Upper lobe of left lung (tissue), 4 donors: ENCODE measurements at regions not wholly inside any gene's neighbourhood (a gene's known extent, or its start where the extent isn't known, plus 50 kb on each side); places are given as distances from the start of the nearest gene placed in this dataset.

ENCODE experiments used
- CTCF ChIP-seq, 6 experiments: fragments of 450-650 bp in 4 of 6; fragments of 200-600 bp in 2 of 6; sonication (generic) in 2 of 6; IDR thresholded peaks; one replicate each; pipeline ENCODE4 v1.5.1; 2016 to 2019; ENCODE audit warnings: antibody characterized with exemption in 6 of 6
- EP300 ChIP-seq, 4 donors: sonication (generic); formaldehyde crosslinking; IDR thresholded peaks; one replicate each; pipeline ENCODE4 v1.5.1; 2017; ENCODE audit warnings: antibody characterized with exemption in 4 of 4, control low read depth in 2 of 4
- POLR2A ChIP-seq, 4 donors: fragments of 450-650 bp; IDR thresholded peaks; one replicate each; pipeline ENCODE4 v1.5.1; 2016 to 2017; ENCODE audit warnings: antibody characterized with exemption in 4 of 4, mild to moderate bottlenecking in 2 of 4
- POLR2AphosphoS5 ChIP-seq, 2 donors: sonication (generic); formaldehyde crosslinking; IDR thresholded peaks; one replicate each; pipeline ENCODE4 v1.5.1; 2017; ENCODE audit warnings: antibody characterized with exemption in 2 of 2

DNA sequence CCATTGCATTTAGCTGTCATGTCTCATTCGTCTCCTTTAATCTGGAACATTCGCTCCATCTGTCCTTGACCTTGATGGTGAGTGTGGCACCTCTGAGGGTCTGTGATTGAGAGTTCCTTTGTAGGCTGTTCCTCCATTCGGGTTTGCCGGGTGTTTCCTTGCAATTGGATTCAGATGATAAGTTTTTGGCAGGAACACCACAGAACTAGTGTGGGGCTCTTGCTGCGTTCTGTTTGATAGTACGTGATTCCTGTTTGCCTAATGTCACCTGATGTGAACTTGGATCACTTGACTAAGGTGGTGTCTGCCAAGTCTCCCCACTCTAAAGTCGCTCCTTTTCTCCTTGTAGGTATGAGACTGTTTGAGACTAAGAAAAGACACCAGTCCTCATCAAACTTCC lies 109.7 kb upstream of the TMEM45B start:
- TF ChIP-seq EP300 (IDR thresholded peaks at IDR 0.05) (no peak), CTCF (IDR thresholded peaks at IDR 0.05) (no peak), POLR2A (IDR thresholded peaks at IDR 0.05) (no peak), POLR2AphosphoS5 (IDR thresholded peaks at IDR 0.05) (no peak)
